DOHH2 (cell line): ENCODE measurements at regions not wholly inside any gene's neighbourhood (a gene's known extent, or its start where the extent isn't known, plus 50 kb on each side); places are given as distances from the start of the nearest gene placed in this dataset.

Experiments used
- EZH2phosphoT487 ChIP-seq: fragments of 200-600 bp; sonication (generic); IDR thresholded peaks from 2 replicates; pipeline ENCODE4 v1.6.1; 2017; ENCODE audit warnings: borderline replicate concordance, mild to moderate bottlenecking, antibody characterized with exemption, low read length, moderate library complexity, mixed read lengths
- TF ChIP-seq, protein P1 (sequence below): fragments of 200-600 bp; sonication (generic); IDR thresholded peaks from one replicate; pipeline ENCODE4 v1.5.1; 2014; ENCODE audit warnings: antibody characterized with exemption, mild to moderate bottlenecking, low read depth, low read length; ENCODE audit not compliant: poor library complexity, severe bottlenecking

DNA sequence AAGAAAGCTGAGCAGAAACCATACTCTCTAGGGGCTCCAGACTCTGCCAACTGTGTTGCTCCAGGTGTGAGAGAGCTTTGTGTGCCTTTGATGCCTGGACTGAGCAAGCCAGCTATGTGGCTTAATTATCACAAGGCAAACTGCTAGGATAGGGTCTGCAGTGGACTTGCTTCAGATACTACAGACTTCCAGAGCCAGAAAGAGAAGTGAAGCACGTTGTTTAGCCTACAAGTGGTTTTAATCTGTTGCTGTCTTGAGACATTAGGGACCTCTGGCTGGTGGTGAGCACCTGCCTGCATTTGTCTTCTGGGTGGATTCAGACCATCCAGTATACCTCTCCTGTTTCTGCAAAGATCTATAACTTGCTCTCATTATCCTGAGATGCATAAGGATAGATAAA lies 353.4 kb upstream of the PLXNA2 start:
- TF ChIP-seq, protein P1, sequence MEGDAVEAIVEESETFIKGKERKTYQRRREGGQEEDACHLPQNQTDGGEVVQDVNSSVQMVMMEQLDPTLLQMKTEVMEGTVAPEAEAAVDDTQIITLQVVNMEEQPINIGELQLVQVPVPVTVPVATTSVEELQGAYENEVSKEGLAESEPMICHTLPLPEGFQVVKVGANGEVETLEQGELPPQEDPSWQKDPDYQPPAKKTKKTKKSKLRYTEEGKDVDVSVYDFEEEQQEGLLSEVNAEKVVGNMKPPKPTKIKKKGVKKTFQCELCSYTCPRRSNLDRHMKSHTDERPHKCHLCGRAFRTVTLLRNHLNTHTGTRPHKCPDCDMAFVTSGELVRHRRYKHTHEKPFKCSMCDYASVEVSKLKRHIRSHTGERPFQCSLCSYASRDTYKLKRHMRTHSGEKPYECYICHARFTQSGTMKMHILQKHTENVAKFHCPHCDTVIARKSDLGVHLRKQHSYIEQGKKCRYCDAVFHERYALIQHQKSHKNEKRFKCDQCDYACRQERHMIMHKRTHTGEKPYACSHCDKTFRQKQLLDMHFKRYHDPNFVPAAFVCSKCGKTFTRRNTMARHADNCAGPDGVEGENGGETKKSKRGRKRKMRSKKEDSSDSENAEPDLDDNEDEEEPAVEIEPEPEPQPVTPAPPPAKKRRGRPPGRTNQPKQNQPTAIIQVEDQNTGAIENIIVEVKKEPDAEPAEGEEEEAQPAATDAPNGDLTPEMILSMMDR, result no peak
- no peak for TF ChIP-seq EZH2phosphoT487
